Keratinocyte (primary cell): ENCODE measurements at regions not wholly inside any gene's neighbourhood (a gene's known extent, or its start where the extent isn't known, plus 50 kb on each side); places are given as distances from the start of the nearest gene placed in this dataset.

ENCODE experiments used
- EZH2 ChIP-seq: IDR thresholded peaks from one replicate; pipeline ENCODE4 v1.6.1; 2012; ENCODE audit warnings: inconsistent platforms, mild to moderate bottlenecking, low read length, moderate library complexity
- TF ChIP-seq, protein P1 (sequence below), 3 experiments: IDR thresholded peaks in 1 of 3; conservative IDR thresholded peaks in 1 of 3; optimal IDR thresholded peaks in 1 of 3; 2 replicates in 2 of 3; 3 replicates in 1 of 3; pipeline versions ENCODE3 to v1.5.1; 2011; ENCODE audit warnings: low read length in 3 of 3, mild to moderate bottlenecking in 3 of 3, moderate library complexity in 2 of 3, control low read depth in 1 of 3, inconsistent platforms in 1 of 3; ENCODE audit not compliant: insufficient read depth in 2 of 3; ENCODE audit errors: extremely low read depth in 1 of 3

DNA sequence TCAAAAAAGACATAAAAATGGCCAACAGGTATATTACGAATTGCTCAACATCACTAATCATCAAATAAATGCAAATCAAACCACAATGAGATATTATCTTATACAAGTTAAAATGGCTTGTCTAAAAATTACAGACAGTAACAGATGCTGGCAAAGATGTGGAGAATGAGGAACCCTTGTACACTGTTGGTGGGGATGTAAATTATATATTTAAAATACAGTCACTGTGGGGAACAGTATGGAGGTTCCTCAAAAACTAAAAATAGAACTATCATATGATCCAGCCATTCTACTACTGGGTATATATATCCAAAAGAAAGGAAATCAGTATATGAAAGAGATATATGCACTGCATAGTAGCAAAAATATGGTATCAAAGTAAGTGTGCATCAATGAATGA, 1037.2 kb upstream of the B3GALT2 start:
- TF ChIP-seq, protein P1, sequence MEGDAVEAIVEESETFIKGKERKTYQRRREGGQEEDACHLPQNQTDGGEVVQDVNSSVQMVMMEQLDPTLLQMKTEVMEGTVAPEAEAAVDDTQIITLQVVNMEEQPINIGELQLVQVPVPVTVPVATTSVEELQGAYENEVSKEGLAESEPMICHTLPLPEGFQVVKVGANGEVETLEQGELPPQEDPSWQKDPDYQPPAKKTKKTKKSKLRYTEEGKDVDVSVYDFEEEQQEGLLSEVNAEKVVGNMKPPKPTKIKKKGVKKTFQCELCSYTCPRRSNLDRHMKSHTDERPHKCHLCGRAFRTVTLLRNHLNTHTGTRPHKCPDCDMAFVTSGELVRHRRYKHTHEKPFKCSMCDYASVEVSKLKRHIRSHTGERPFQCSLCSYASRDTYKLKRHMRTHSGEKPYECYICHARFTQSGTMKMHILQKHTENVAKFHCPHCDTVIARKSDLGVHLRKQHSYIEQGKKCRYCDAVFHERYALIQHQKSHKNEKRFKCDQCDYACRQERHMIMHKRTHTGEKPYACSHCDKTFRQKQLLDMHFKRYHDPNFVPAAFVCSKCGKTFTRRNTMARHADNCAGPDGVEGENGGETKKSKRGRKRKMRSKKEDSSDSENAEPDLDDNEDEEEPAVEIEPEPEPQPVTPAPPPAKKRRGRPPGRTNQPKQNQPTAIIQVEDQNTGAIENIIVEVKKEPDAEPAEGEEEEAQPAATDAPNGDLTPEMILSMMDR (optimal IDR thresholded peaks at IDR 0.05 in 1 of 3, IDR thresholded peaks at IDR 0.05 in 1 of 3, conservative IDR thresholded peaks at IDR 0.05 in 1 of 3; ENCODE audit: extremely low read depth in 1 of 3, insufficient read depth in 2 of 3, low read length in 3 of 3) = no peak
- no peak for TF ChIP-seq EZH2
